ENCODE measurements at regions not wholly inside any gene's neighbourhood (a gene's known extent, or its start where the extent isn't known, plus 50 kb on each side); places are given as distances from the start of the nearest gene placed in this dataset.

DNA sequence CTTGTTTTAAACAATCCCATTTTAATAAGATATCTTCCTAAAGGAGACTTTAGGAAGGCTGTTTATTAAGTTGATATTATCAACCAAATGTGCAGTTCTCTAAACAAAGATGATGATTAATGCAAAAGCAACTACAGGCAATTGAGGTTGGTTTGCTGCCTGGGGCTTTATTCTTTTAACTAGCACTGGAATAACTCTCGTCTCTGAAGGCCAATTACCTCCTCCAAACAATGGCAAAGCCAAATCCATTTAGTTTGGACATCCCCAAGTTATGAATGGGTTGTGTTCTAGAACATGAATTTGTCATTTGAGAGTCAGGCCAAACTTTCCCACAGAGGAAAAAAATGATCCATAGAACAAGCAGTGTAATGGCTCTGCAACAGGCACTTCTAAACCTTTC lies 114.1 kb downstream of the SLC16A9 start:
- no peaks in the 10 kb centered on the region for H3K4me1 Mint-ChIP-seq (ENCODE audit: low read depth)
- no peak overlapping the region for H3K27ac Mint-ChIP-seq
- H3K9me3 Mint-ChIP-seq: no peaks in the 10 kb centered on the region
- H3K27me3 Mint-ChIP-seq (ENCODE audit: low read depth): peaks cover 2% of the 10 kb centered on the region
- DNase-seq: no peak
- no peaks in the 10 kb centered on the region for H3K36me3 Mint-ChIP-seq (ENCODE audit: low read depth)
- CTCF ChIA-PET: no interaction called here
- intact Hi-C loops (cut with micrococcal nuclease): no loop called here
- no peak overlapping the region for H3K4me3 Mint-ChIP-seq

DNA sequence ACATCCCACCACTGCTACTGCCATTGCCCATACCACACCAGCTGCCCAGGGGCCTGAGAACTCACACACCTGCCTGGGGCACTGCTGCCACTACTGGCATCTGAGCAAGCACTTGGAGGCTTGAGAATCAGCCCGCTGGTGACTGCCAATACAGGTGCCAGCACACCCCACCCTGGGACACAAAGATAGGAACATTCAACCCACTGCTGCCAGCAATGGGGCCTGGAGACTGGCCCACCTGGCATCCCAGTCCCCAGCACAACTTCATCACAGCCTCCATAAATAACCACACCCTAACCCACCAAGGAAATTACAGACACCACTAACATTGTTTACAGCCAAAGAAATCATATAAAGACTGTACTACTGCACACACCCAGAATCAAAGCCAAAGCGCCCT lies 115.9 kb downstream of the SLC16A9 start:
- Mint-ChIP-seq H3K4me1 (ENCODE audit: low read depth) (no peaks in the 10 kb centered on the region), H3K9me3 (no peaks in the 10 kb centered on the region)

DNA sequence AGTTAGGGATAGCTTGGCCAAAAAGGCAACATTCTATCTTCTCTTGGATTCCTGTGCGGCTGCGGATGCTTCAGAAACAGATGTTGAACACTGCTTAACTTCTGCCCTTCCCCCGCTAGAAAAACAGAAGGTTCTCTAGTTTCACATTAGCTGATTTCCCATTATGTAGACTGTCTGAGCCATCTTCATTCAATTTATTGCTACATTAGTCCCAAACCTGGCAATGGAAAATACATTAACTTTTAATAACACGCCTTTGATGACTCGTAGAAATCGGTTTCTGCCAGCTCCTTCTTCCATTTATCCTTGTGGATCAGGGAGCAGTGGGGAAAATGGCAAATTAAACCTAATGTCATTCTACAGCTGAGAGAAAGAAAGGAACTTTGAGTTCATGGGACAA lies 119.9 kb downstream of the SLC16A9 start:
- intact Hi-C loops (cut with micrococcal nuclease): no loop called here
- H3K9me3 Mint-ChIP-seq: no peaks in the 10 kb centered on the region
- H3K27me3 Mint-ChIP-seq (ENCODE audit: low read depth): no peaks in the 10 kb centered on the region
- no peak for DNase-seq
- H3K4me3 Mint-ChIP-seq: no peak overlapping the region
- CTCF ChIA-PET: no interaction called here
- no peak overlapping the region for H3K27ac Mint-ChIP-seq
- H3K4me1 Mint-ChIP-seq (ENCODE audit: low read depth): no peaks in the 10 kb centered on the region
- H3K36me3 Mint-ChIP-seq (ENCODE audit: low read depth): no peaks in the 10 kb centered on the region

More for the DNA sequence above, 115.9 kb downstream of the SLC16A9 start:
- Mint-ChIP-seq H3K27ac (no peak overlapping the region), H3K27me3 (ENCODE audit: low read depth) (peaks cover 2% of the 10 kb centered on the region), H3K36me3 (ENCODE audit: low read depth) (no peaks in the 10 kb centered on the region), H3K4me3 (no peak overlapping the region)
- CTCF ChIA-PET: no interaction called here
- intact Hi-C loops (cut with micrococcal nuclease): no loop called here
- DNase-seq: no peak

DNA sequence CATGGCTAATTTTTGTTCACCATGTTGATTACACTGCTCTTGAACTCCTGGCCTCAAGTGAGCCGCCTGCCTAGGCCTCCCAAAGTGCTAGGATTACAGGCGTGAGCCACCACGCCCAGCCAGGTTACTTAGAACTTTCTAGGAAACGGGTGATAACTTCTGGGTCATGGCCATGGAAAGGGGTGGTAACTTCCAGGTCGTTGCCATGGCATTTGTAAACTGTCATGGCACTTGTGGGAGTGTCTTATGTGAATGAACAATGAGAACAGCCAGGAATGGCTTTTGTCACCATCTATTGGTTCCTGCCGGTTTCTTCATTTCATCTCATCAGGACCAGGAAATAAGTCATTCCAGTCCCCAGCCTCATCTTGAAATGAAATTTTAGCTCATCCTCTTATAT lies 120.9 kb downstream of the SLC16A9 start:
- Mint-ChIP-seq H3K36me3 (ENCODE audit: low read depth) (no peaks in the 10 kb centered on the region), H3K9me3 (no peaks in the 10 kb centered on the region), H3K27me3 (ENCODE audit: low read depth) (no peaks in the 10 kb centered on the region), H3K27ac (no peak overlapping the region), H3K4me1 (ENCODE audit: low read depth) (no peaks in the 10 kb centered on the region), H3K4me3 (no peak overlapping the region)
- intact Hi-C loops (cut with micrococcal nuclease): no loop called here
- no peak for DNase-seq
- CTCF ChIA-PET: no interaction called here

DNA sequence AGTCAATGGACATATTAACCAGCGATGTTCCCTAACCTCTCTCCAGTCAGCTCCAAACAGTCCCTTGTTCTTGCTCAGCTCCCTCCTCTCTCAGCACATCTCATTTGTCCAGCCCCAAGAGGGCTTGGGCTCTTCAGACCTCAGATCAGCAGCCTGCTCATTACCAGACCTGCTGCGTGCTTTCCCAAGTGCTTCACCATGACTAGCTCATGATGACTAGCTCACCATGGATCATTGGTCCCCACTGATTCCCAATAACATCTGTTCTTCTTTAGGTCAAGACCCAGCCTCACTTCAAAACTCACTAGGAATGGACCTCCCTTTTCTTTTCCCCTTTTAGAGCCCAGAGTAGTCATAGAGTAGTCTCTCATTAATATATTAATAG lies 121.9 kb downstream of the SLC16A9 start:
- intact Hi-C loops (cut with micrococcal nuclease): no loop called here
- Mint-ChIP-seq H3K27ac (no peak overlapping the region), H3K9me3 (no peaks in the 10 kb centered on the region), H3K4me1 (ENCODE audit: low read depth) (no peaks in the 10 kb centered on the region), H3K36me3 (ENCODE audit: low read depth) (no peaks in the 10 kb centered on the region), H3K4me3 (no peak overlapping the region), H3K27me3 (ENCODE audit: low read depth) (peaks cover 2% of the 10 kb centered on the region)
- CTCF ChIA-PET: interaction anchor here (1.7 kb wide), 1 partner anchor 319 kb away, joined by 3 read pairs; the partner anchor contains the start of gene CCDC6
- no peak for DNase-seq

DNA sequence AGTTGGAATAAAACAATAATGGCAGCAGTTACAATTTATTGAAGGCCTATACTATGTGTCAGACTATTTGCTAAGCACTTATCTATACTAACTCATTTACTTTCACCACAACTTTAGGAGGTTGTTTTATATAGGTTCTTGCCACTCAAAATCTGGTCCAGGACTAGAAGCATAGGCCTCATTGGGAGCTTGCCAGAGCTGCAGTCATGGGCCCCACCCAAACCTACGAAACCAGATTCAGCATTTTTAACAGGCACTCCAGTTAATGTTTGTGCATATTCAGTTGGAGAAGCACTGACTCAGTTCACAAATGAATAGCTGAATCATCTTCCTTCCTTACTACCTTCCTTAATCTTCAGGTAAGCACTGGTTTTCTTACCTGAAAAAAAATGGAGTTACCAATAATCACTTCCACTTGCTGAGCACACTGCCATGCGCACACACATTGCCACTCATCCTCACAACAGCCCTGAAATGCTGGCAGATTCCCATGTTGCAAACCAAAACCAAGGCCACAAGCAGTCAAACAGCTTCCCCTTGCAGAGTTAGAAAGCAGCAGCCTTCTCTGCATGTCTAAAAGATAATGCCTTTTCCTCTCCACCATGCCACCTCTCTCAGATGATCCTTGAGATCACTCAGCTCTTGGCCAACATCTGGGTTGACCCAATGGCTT lies 122.4 kb downstream of the SLC16A9 start:
- Mint-ChIP-seq H3K27ac (no peak overlapping the region), H3K4me3 (no peak overlapping the region), H3K4me1 (ENCODE audit: low read depth) (no peaks in the 10 kb centered on the region), H3K27me3 (ENCODE audit: low read depth) (peaks cover 2% of the 10 kb centered on the region), H3K36me3 (ENCODE audit: low read depth) (no peaks in the 10 kb centered on the region), H3K9me3 (no peaks in the 10 kb centered on the region)
- CTCF ChIA-PET: interaction anchor here (0.6 to 1.7 kb wide), 3 partner anchors 36 to 319 kb away, joined by 3 to 5 read pairs (median 3); partner anchors contain the start of gene CCDC6
- no peak for DNase-seq
- intact Hi-C loops (cut with micrococcal nuclease): no loop called here

DNA sequence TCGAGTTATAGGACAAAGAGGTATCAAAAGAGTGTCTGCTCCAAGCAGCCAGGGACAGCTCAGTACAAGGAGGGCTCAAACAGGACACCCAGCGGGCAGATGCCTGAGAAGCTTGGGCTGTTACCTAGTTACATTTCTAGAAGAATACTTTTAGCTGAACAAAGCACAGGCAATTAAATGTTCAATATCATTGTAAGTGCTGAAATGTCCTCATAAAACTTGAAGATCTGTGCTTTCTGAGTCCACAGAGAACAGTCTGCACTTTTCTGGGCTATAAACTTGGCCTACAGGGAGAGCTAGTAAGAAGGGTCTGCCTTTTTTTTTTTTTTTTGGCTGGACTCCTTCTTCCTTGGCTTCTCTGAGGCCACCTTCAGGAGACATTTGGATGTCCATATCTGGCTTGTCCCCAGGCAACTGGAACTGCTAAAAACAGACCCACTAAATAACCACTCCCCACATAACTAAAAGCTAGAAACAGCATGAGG lies 123.2 kb downstream of the SLC16A9 start:
- no peaks in the 10 kb centered on the region for H3K9me3 Mint-ChIP-seq
- H3K4me1 Mint-ChIP-seq (ENCODE audit: low read depth): no peaks in the 10 kb centered on the region
- H3K36me3 Mint-ChIP-seq (ENCODE audit: low read depth): no peaks in the 10 kb centered on the region
- peaks cover 2% of the 10 kb centered on the region for H3K27me3 Mint-ChIP-seq (ENCODE audit: low read depth)
- intact Hi-C loops (cut with micrococcal nuclease): no loop called here
- CTCF ChIA-PET: interaction anchor here (1.2 to 1.7 kb wide), 2 partner anchors 37 to 320 kb away, joined by 3 to 5 read pairs; partner anchors contain the start of gene CCDC6
- DNase-seq: no peak
- H3K27ac Mint-ChIP-seq: no peak overlapping the region
- H3K4me3 Mint-ChIP-seq: no peak overlapping the region

DNA sequence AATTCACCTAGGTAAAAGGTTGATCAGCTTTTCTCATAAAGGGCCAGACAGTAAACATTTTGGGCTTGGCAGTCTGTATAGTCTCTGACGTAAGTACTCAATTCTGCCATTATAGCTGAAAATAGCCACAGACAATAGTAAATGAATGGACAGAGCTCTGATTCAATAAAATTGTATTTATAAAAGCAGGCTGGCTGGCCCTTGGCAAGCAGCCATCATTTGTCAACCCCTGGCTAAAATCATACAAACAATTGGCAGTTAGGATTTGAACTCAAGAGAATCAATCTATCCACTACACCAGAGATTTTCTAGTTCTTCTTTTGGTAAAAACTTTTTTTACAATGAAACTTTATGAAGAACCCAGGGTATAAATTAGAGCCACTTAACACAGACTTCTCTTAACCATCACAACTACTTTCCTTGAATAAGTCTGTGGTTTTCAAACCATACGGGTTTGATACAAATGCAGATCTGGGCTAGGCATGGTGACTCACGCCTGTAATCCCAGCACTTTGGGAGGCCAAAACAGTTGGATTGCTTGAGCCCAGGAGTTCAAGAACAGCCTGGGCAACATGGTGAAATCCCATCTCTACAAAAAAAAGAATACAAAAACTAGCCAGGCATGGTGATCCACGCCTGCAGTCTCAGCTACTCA lies 124.5 kb downstream of the SLC16A9 start:
- H3K27me3 Mint-ChIP-seq (ENCODE audit: low read depth): peaks cover 2% of the 10 kb centered on the region
- H3K9me3 Mint-ChIP-seq: no peaks in the 10 kb centered on the region
- CTCF ChIA-PET: interaction anchor here (0.6 kb wide), 1 partner anchor 658 kb away, joined by 3 read pairs; no protein-coding TSS in a partner anchor
- intact Hi-C loops (cut with micrococcal nuclease): no loop called here
- H3K4me3 Mint-ChIP-seq: no peak overlapping the region
- H3K4me1 Mint-ChIP-seq (ENCODE audit: low read depth): no peaks in the 10 kb centered on the region
- no peak overlapping the region for H3K27ac Mint-ChIP-seq
- no peak for DNase-seq
- H3K36me3 Mint-ChIP-seq (ENCODE audit: low read depth): no peaks in the 10 kb centered on the region

DNA sequence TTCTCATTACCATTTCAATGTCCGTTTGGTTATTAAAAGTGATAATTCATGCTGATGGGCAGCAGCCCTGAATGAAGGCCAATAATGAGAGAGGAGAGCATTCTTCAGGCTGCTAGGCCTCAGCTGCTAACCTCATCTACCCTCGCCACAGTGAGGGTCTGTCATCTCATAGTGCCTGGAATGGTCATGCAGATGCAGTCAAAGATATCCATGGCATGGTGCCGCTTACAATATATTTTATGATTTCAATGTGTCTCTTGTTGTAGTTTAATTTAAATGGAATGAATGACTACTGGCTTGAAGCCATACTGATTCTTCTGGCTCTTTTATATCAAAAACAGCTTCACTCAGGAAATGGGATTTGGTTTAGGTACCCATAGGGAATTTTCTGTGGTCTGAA lies 126.9 kb downstream of the SLC16A9 start:
- DNase-seq: no peak
- H3K27ac Mint-ChIP-seq: no peak overlapping the region
- H3K36me3 Mint-ChIP-seq (ENCODE audit: low read depth): no peaks in the 10 kb centered on the region
- peaks cover 6% of the 10 kb centered on the region for H3K27me3 Mint-ChIP-seq (ENCODE audit: low read depth)
- CTCF ChIA-PET: no interaction called here
- H3K9me3 Mint-ChIP-seq: no peaks in the 10 kb centered on the region
- no peak overlapping the region for H3K4me3 Mint-ChIP-seq
- no peaks in the 10 kb centered on the region for H3K4me1 Mint-ChIP-seq (ENCODE audit: low read depth)
- intact Hi-C loops (cut with micrococcal nuclease): no loop called here

DNA sequence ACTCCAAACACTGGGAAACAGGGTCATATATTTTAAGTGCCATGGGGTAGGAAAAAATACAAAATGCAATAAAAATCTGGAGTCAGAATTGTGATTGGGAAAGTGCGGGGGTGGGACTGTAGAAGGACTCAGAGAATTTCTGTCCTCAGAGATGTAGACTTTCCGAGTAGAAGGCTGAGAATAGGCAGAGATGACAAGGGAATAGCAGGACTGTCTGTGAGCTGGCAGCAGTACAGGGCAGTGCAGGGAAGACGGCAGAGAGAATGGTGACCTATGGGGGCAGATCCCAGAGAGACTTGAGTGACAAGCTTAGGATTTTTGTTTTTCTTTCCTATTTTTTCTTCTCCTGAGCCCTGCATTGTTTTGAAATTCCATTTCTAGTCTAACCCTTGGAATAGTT lies 127.6 kb downstream of the SLC16A9 start:
- Mint-ChIP-seq H3K36me3 (ENCODE audit: low read depth) (no peaks in the 10 kb centered on the region), H3K4me3 (no peak overlapping the region), H3K4me1 (ENCODE audit: low read depth) (no peaks in the 10 kb centered on the region), H3K27me3 (ENCODE audit: low read depth) (peaks cover 8% of the 10 kb centered on the region), H3K27ac (no peak overlapping the region), H3K9me3 (no peaks in the 10 kb centered on the region)
- CTCF ChIA-PET: no interaction called here
- intact Hi-C loops (cut with micrococcal nuclease): no loop called here
- DNase-seq: no peak

DNA sequence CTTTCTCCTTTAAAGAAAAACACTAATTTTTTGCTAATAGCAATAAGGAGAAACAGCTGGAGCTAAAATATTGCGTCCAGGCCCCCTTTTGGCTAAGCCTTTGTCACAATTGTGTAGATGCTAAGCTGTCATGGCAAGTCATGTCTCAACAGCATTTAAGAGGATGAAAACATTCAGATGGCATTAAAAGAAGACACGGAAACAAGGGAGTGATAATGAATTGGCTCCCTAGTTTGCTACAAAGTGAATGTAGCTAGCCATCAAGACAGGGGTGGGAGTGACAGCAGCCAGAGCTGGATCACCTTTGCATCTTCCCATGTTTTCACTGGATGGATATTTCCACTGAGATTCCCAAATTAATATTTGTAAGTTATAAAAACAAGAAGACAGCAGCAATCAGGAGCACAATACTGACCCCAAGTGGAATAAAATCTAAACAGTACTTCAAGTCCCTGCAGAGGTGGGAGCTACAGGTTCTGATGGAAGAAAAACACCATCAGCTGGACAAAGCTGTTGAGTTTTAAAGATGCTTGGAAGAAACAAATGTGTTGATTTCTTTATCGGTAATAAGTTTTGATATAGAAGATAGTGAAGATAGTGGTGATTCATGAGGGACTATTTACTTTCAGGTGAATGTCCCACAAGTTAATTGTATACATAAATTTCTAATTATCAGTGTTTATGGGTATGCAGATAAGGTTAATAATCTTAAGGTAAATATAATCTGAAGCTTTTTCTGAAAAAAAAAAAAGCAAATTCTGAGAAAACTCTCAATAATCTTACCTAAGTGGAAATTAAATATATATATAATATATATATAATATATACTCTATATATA lies 129.4 kb downstream of the SLC16A9 start:
- CTCF ChIA-PET: interaction anchor here (0.6 kb wide), 1 partner anchor 216 kb away, joined by 3 read pairs; no protein-coding TSS in a partner anchor
- DNase-seq: no peak
- H3K36me3 Mint-ChIP-seq (ENCODE audit: low read depth): no peaks in the 10 kb centered on the region
- H3K4me1 Mint-ChIP-seq (ENCODE audit: low read depth): no peaks in the 10 kb centered on the region
- H3K9me3 Mint-ChIP-seq: no peaks in the 10 kb centered on the region
- H3K27me3 Mint-ChIP-seq (ENCODE audit: low read depth): peaks cover 8% of the 10 kb centered on the region
- intact Hi-C loops (cut with micrococcal nuclease): no loop called here
- no peak overlapping the region for H3K27ac Mint-ChIP-seq
- H3K4me3 Mint-ChIP-seq: no peak overlapping the region

DNA sequence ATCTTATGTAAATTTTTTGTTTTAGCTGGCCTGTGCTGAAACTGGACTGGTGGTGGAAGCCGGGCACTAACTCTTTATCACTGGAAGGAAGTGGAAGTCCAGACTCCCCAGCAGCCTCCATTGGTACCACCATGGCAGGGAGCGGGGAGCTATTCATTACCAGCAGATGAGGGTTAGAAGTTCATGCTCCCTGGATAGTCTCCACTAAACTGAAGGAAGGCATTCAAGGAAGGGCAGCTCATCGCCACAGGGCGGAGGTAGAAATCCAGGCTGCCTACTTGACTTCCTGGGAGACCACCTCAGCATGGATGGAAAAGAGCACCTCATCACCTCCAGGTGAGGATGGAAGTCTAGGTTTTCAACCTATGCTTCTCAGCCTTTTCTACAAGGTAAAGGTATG lies 130.9 kb downstream of the SLC16A9 start:
- no peaks in the 10 kb centered on the region for H3K4me1 Mint-ChIP-seq (ENCODE audit: low read depth)
- H3K36me3 Mint-ChIP-seq (ENCODE audit: low read depth): no peaks in the 10 kb centered on the region
- H3K27ac Mint-ChIP-seq: no peak overlapping the region
- CTCF ChIA-PET: no interaction called here
- intact Hi-C loops (cut with micrococcal nuclease): no loop called here
- DNase-seq: no peak
- no peaks in the 10 kb centered on the region for H3K9me3 Mint-ChIP-seq
- H3K27me3 Mint-ChIP-seq (ENCODE audit: low read depth): peaks cover 8% of the 10 kb centered on the region
- no peak overlapping the region for H3K4me3 Mint-ChIP-seq
